ENCODE measurements at regions not wholly inside any gene's neighbourhood (a gene's known extent, or its start where the extent isn't known, plus 50 kb on each side); places are given as distances from the start of the nearest gene placed in this dataset.

GRCh38 chr6:133062077-133062476 is 179.1 kb upstream of the EYA4 start:
- TF ChIP-seq USF2 (IDR thresholded peaks at IDR 0.05; ENCODE audit: borderline replicate concordance, low read depth, low read length) = no peak
- TF ChIP-seq ZBTB33 (IDR thresholded peaks at IDR 0.05; ENCODE audit: borderline replicate concordance, low read depth) = no peak
- H2AFZ ChIP-seq (ENCODE audit: low read depth) = no peak overlapping the region; the same call in 1 of the 2 replicates
- H3K4me3 ChIP-seq (ENCODE audit: low read depth in 2 of 2, low read length in 1 of 2) = no peak overlapping the region
- CTCF ChIA-PET = no interaction called here
- H3K27me3 ChIP-seq (ENCODE audit: insufficient read depth) = no peaks in the 10 kb centered on the region
- H3K9me3 ChIP-seq = no peaks in the 10 kb centered on the region
- H3K9ac ChIP-seq = no peak overlapping the region
- no peak for DNase-seq
- H4K20me1 ChIP-seq (ENCODE audit: insufficient read depth) = no peaks in the 10 kb centered on the region
- no peak overlapping the region for H3K27ac ChIP-seq (ENCODE audit: low read depth in 2 of 2, low read length in 1 of 2)
- no peaks in the 10 kb centered on the region for H3K9me2 ChIP-seq
- POLR2A ChIA-PET = no interaction called here
- 83% methylated on average over 4 of the region's 4 CpGs for WGBS (ENCODE audit: low lambda C conversion rate)
- no peaks in the 10 kb centered on the region for H3K4me1 ChIP-seq (ENCODE audit: control insufficient read depth in 1 of 2, insufficient read depth in 2 of 2, low read depth in 1 of 2, low read length in 1 of 2)
- no peaks in the 10 kb centered on the region for H3K79me2 ChIP-seq (ENCODE audit: insufficient read depth)
- no peaks in the 10 kb centered on the region for H3F3A ChIP-seq (replicated peaks; ENCODE audit: insufficient read depth)
- H3K4me2 ChIP-seq = no peak overlapping the region
- H3K36me3 ChIP-seq (replicated peaks in 1 of 2; ENCODE audit: control insufficient read depth in 1 of 2, insufficient read depth in 2 of 2, low read length in 1 of 2) = no peaks in the 10 kb centered on the region

GRCh38 chr6:133062696-133063306 is 178.4 kb upstream of the EYA4 start:
- WGBS (ENCODE audit: low lambda C conversion rate) = 92% methylated on average over 8 of the region's 8 CpGs
- Histone ChIP-seq H3K79me2 (ENCODE audit: insufficient read depth) (no peaks in the 10 kb centered on the region), H3K27me3 (ENCODE audit: insufficient read depth) (no peaks in the 10 kb centered on the region), H4K20me1 (ENCODE audit: insufficient read depth) (no peaks in the 10 kb centered on the region), H3K9me2 (no peaks in the 10 kb centered on the region), H2AFZ (ENCODE audit: low read depth) (no peak overlapping the region; the same call in 1 of the 2 replicates), H3K9me3 (no peaks in the 10 kb centered on the region), H3K36me3 (replicated peaks in 1 of 2; ENCODE audit: control insufficient read depth in 1 of 2, insufficient read depth in 2 of 2, low read length in 1 of 2) (no peaks in the 10 kb centered on the region), H3K4me2 (no peak overlapping the region), H3K27ac (ENCODE audit: low read depth in 2 of 2, low read length in 1 of 2) (no peak overlapping the region), H3K4me1 (ENCODE audit: control insufficient read depth in 1 of 2, insufficient read depth in 2 of 2, low read depth in 1 of 2, low read length in 1 of 2) (no peaks in the 10 kb centered on the region), H3K9ac (no peak overlapping the region), H3K4me3 (ENCODE audit: low read depth in 2 of 2, low read length in 1 of 2) (no peak overlapping the region), H3F3A (replicated peaks; ENCODE audit: insufficient read depth) (no peaks in the 10 kb centered on the region)
- ChIA-PET CTCF (no interaction called here), POLR2A (no interaction called here)
- TF ChIP-seq RFX5 (IDR thresholded peaks at IDR 0.05; ENCODE audit: low read length) (no peak), ELF1 (IDR thresholded peaks at IDR 0.05) (no peak), GATA2 (CRISPR knock-in tag; IDR thresholded peaks at IDR 0.05) (no peak), FOXM1 (IDR thresholded peaks at IDR 0.05; ENCODE audit: low read depth) (no peak), RAD21 (IDR thresholded peaks at IDR 0.05; ENCODE audit: low read length) (no peak), MEF2A (IDR thresholded peaks at IDR 0.05; ENCODE audit: borderline replicate concordance, low read depth) (no peak), EZH2phosphoT487 (IDR thresholded peaks at IDR 0.05; ENCODE audit: borderline replicate concordance, low read depth) (no peak), MAX (IDR thresholded peaks at IDR 0.05; ENCODE audit: low read depth) (no peak), USF2 (IDR thresholded peaks at IDR 0.05; ENCODE audit: borderline replicate concordance, low read depth, low read length) (no peak), IRF3 (IDR thresholded peaks at IDR 0.05; ENCODE audit: low read depth, low read length) (no peak), TAF1 (IDR thresholded peaks at IDR 0.05; ENCODE audit: borderline replicate concordance, low read depth, low read length) (no peak), RXRA (IDR thresholded peaks at IDR 0.05; ENCODE audit: borderline replicate concordance, low read depth) (no peak), FOSL2 (IDR thresholded peaks at IDR 0.05; ENCODE audit: borderline replicate concordance, low read depth) (no peak), NFIC (IDR thresholded peaks at IDR 0.05; ENCODE audit: borderline replicate concordance) (no peak), GABPA (IDR thresholded peaks at IDR 0.05; ENCODE audit: low read depth) (no peak), YY1 (IDR thresholded peaks at IDR 0.05; ENCODE audit: low read depth) (no peak), TCF12 (IDR thresholded peaks at IDR 0.05) (no peak), REST (IDR thresholded peaks at IDR 0.05; ENCODE audit: low read depth, low read length) (no peak)
- no peak for DNase-seq

Data from SK-N-SH (cell line).